ENCODE measurements at regions not wholly inside any gene's neighbourhood (a gene's known extent, or its start where the extent isn't known, plus 50 kb on each side); places are given as distances from the start of the nearest gene placed in this dataset.

GRCh38 chr12:123036466-123037285, 56.2 kb downstream of the ARL6IP4 start (continued):
- TF ChIP-seq ATF2 (IDR thresholded peaks at IDR 0.05; ENCODE audit: low read length) (no peak), NANOG (IDR thresholded peaks at IDR 0.05; ENCODE audit: insufficient read depth, low read depth, low read length, poor library complexity, severe bottlenecking) (no peak), EP300 (IDR thresholded peaks at IDR 0.05; ENCODE audit: borderline replicate concordance in 1 of 2, low read depth in 2 of 2, low read length in 2 of 2) (no peak), ATF3 (IDR thresholded peaks at IDR 0.05; ENCODE audit: insufficient read depth, low read depth, low read length) (no peak), CHD1 (IDR thresholded peaks at IDR 0.05; ENCODE audit: low read depth, low read length) (no peak), KDM4A (IDR thresholded peaks at IDR 0.05; ENCODE audit: low read depth, low read length, severe bottlenecking) (no peak), RXRA (IDR thresholded peaks at IDR 0.05; ENCODE audit: insufficient read depth, low read depth, low read length) (no peak), MAFK (IDR thresholded peaks at IDR 0.05; ENCODE audit: low read depth, low read length) (no peak)
